ENCODE measurements at regions not wholly inside any gene's neighbourhood (a gene's known extent, or its start where the extent isn't known, plus 50 kb on each side); places are given as distances from the start of the nearest gene placed in this dataset.

GRCh38 chr3:80087767-80088166 is 320.0 kb upstream of the ROBO1 start:
- intact Hi-C loops (cut with micrococcal nuclease): no loop called here
- H3K4me1 Mint-ChIP-seq (ENCODE audit: low read depth): no peaks in the 10 kb centered on the region
- no peaks in the 10 kb centered on the region for H3K9me3 Mint-ChIP-seq
- no peak overlapping the region for H3K4me3 Mint-ChIP-seq
- no peaks in the 10 kb centered on the region for H3K36me3 Mint-ChIP-seq (ENCODE audit: low read depth)
- no peak overlapping the region for H3K27ac Mint-ChIP-seq
- no peaks in the 10 kb centered on the region for H3K27me3 Mint-ChIP-seq

- H3K27ac Mint-ChIP-seq: no peak overlapping the region
- H3K4me3 Mint-ChIP-seq: no peak overlapping the region
- intact Hi-C loops (cut with micrococcal nuclease): no loop called here
- H3K27me3 Mint-ChIP-seq: no peaks in the 10 kb centered on the region
- no peaks in the 10 kb centered on the region for H3K36me3 Mint-ChIP-seq (ENCODE audit: low read depth)
- no peaks in the 10 kb centered on the region for H3K9me3 Mint-ChIP-seq
- H3K4me1 Mint-ChIP-seq (ENCODE audit: low read depth): no peaks in the 10 kb centered on the region
These were observed 318.6 kb upstream of the ROBO1 start for GRCh38 chr3:80086426-80086825.

GRCh38 chr3:80079886-80080285 is 312.1 kb upstream of the ROBO1 start:
- no peak overlapping the region for H3K4me3 Mint-ChIP-seq
- H3K4me1 Mint-ChIP-seq (ENCODE audit: low read depth): no peaks in the 10 kb centered on the region
- H3K36me3 Mint-ChIP-seq (ENCODE audit: low read depth): no peaks in the 10 kb centered on the region
- H3K27ac Mint-ChIP-seq: no peak overlapping the region
- intact Hi-C loops (cut with micrococcal nuclease): no loop called here
- no peaks in the 10 kb centered on the region for H3K9me3 Mint-ChIP-seq
- H3K27me3 Mint-ChIP-seq: no peaks in the 10 kb centered on the region

GRCh38 chr3:80068459-80068858 is 300.7 kb upstream of the ROBO1 start:
- Mint-ChIP-seq H3K27me3 (no peaks in the 10 kb centered on the region), H3K9me3 (peaks cover 21% of the 10 kb centered on the region), H3K27ac (no peak overlapping the region), H3K4me1 (ENCODE audit: low read depth) (no peaks in the 10 kb centered on the region), H3K4me3 (no peak overlapping the region), H3K36me3 (ENCODE audit: low read depth) (no peaks in the 10 kb centered on the region)
- intact Hi-C loops (cut with micrococcal nuclease): no loop called here

GRCh38 chr3:80063535-80063934 is 295.7 kb upstream of the ROBO1 start:
- Mint-ChIP-seq H3K4me1 (ENCODE audit: low read depth) (no peaks in the 10 kb centered on the region), H3K27me3 (no peaks in the 10 kb centered on the region), H3K9me3 (peaks cover 21% of the 10 kb centered on the region), H3K27ac (no peak overlapping the region), H3K4me3 (no peak overlapping the region), H3K36me3 (ENCODE audit: low read depth) (no peaks in the 10 kb centered on the region)
- intact Hi-C loops (cut with micrococcal nuclease): no loop called here

- intact Hi-C loops (cut with micrococcal nuclease): no loop called here
- no peaks in the 10 kb centered on the region for H3K27me3 Mint-ChIP-seq
- H3K27ac Mint-ChIP-seq: no peak overlapping the region
- no peaks in the 10 kb centered on the region for H3K36me3 Mint-ChIP-seq (ENCODE audit: low read depth)
- no peaks in the 10 kb centered on the region for H3K4me1 Mint-ChIP-seq (ENCODE audit: low read depth)
- no peak overlapping the region for H3K4me3 Mint-ChIP-seq
- H3K9me3 Mint-ChIP-seq: peaks cover 19% of the 10 kb centered on the region
These were observed 292.9 kb upstream of the ROBO1 start for GRCh38 chr3:80060664-80061063.

GRCh38 chr3:80055306-80055705 is 287.5 kb upstream of the ROBO1 start:
- intact Hi-C loops (cut with micrococcal nuclease): no loop called here
- no peak overlapping the region for H3K27ac Mint-ChIP-seq

GRCh38 chr3:80052271-80052670 is 284.5 kb upstream of the ROBO1 start:
- intact Hi-C loops (cut with micrococcal nuclease): no loop called here
- Mint-ChIP-seq H3K9me3 (peaks cover 7% of the 10 kb centered on the region), H3K4me1 (ENCODE audit: low read depth) (no peaks in the 10 kb centered on the region), H3K4me3 (no peak overlapping the region), H3K27ac (no peak overlapping the region), H3K27me3 (no peaks in the 10 kb centered on the region), H3K36me3 (ENCODE audit: low read depth) (no peaks in the 10 kb centered on the region)

More at GRCh38 chr3:80055306-80055705, 287.5 kb upstream of the ROBO1 start:
- Mint-ChIP-seq H3K27me3 (no peaks in the 10 kb centered on the region), H3K9me3 (peaks cover 7% of the 10 kb centered on the region), H3K4me3 (no peak overlapping the region), H3K4me1 (ENCODE audit: low read depth) (no peaks in the 10 kb centered on the region), H3K36me3 (ENCODE audit: low read depth) (no peaks in the 10 kb centered on the region)

- peaks cover 7% of the 10 kb centered on the region for H3K9me3 Mint-ChIP-seq
- H3K4me1 Mint-ChIP-seq (ENCODE audit: low read depth): no peaks in the 10 kb centered on the region
- no peak overlapping the region for H3K4me3 Mint-ChIP-seq
- H3K27me3 Mint-ChIP-seq: no peaks in the 10 kb centered on the region
- no peaks in the 10 kb centered on the region for H3K36me3 Mint-ChIP-seq (ENCODE audit: low read depth)
- intact Hi-C loops (cut with micrococcal nuclease): no loop called here
- no peak overlapping the region for H3K27ac Mint-ChIP-seq
These were observed 283.8 kb upstream of the ROBO1 start for GRCh38 chr3:80051602-80051962.

- intact Hi-C loops (cut with micrococcal nuclease): no loop called here
- H3K36me3 Mint-ChIP-seq (ENCODE audit: low read depth): no peaks in the 10 kb centered on the region
- no peak overlapping the region for H3K27ac Mint-ChIP-seq
- H3K27me3 Mint-ChIP-seq: no peaks in the 10 kb centered on the region
- peaks cover 7% of the 10 kb centered on the region for H3K9me3 Mint-ChIP-seq
- no peaks in the 10 kb centered on the region for H3K4me1 Mint-ChIP-seq (ENCODE audit: low read depth)
- no peak overlapping the region for H3K4me3 Mint-ChIP-seq
These were observed 283.2 kb upstream of the ROBO1 start for GRCh38 chr3:80050826-80051601.

GRCh38 chr3:80043226-80043625 is 275.4 kb upstream of the ROBO1 start:
- no peaks in the 10 kb centered on the region for H3K27me3 Mint-ChIP-seq
- no peaks in the 10 kb centered on the region for H3K4me1 Mint-ChIP-seq (ENCODE audit: low read depth)

GRCh38 chr3:80040067-80040466 is 272.3 kb upstream of the ROBO1 start:
- Mint-ChIP-seq H3K27ac (no peak overlapping the region), H3K27me3 (no peaks in the 10 kb centered on the region), H3K4me3 (no peak overlapping the region), H3K4me1 (ENCODE audit: low read depth) (no peaks in the 10 kb centered on the region), H3K36me3 (ENCODE audit: low read depth) (no peaks in the 10 kb centered on the region), H3K9me3 (peaks cover 6% of the 10 kb centered on the region)
- intact Hi-C loops (cut with micrococcal nuclease): no loop called here

More at GRCh38 chr3:80043226-80043625, 275.4 kb upstream of the ROBO1 start:
- Mint-ChIP-seq H3K4me3 (no peak overlapping the region), H3K9me3 (peaks cover 6% of the 10 kb centered on the region), H3K27ac (no peak overlapping the region), H3K36me3 (ENCODE audit: low read depth) (no peaks in the 10 kb centered on the region)
- intact Hi-C loops (cut with micrococcal nuclease): no loop called here

- Mint-ChIP-seq H3K27me3 (no peaks in the 10 kb centered on the region), H3K9me3 (no peaks in the 10 kb centered on the region), H3K36me3 (ENCODE audit: low read depth) (no peaks in the 10 kb centered on the region), H3K4me3 (no peak overlapping the region), H3K27ac (no peak overlapping the region), H3K4me1 (ENCODE audit: low read depth) (no peaks in the 10 kb centered on the region)
- intact Hi-C loops (cut with micrococcal nuclease): no loop called here
These were observed 268.4 kb upstream of the ROBO1 start for GRCh38 chr3:80036176-80036575.

- no peaks in the 10 kb centered on the region for H3K36me3 Mint-ChIP-seq (ENCODE audit: low read depth)
- H3K4me1 Mint-ChIP-seq (ENCODE audit: low read depth): no peaks in the 10 kb centered on the region
- H3K4me3 Mint-ChIP-seq: no peak overlapping the region
- intact Hi-C loops (cut with micrococcal nuclease): no loop called here
- no peaks in the 10 kb centered on the region for H3K9me3 Mint-ChIP-seq
- no peaks in the 10 kb centered on the region for H3K27me3 Mint-ChIP-seq
- no peak overlapping the region for H3K27ac Mint-ChIP-seq
These were observed 267.2 kb upstream of the ROBO1 start for GRCh38 chr3:80035021-80035420.

- Mint-ChIP-seq H3K4me1 (ENCODE audit: low read depth) (no peaks in the 10 kb centered on the region), H3K27me3 (no peaks in the 10 kb centered on the region), H3K4me3 (no peak overlapping the region), H3K36me3 (ENCODE audit: low read depth) (no peaks in the 10 kb centered on the region), H3K9me3 (no peaks in the 10 kb centered on the region), H3K27ac (no peak overlapping the region)
- intact Hi-C loops (cut with micrococcal nuclease): no loop called here
These were observed 255.2 kb upstream of the ROBO1 start for GRCh38 chr3:80023010-80023409.

Measured in dendritic cell treated with granulocyte-macrophage colony-stimulating factor and Interleukin-4, amounts not matched to agents 40 ng/mL and 50 ng/mL, for 4 days (primary cell).